Fibroblast of mammary gland (primary cell): ENCODE measurements at regions not wholly inside any gene's neighbourhood (a gene's known extent, or its start where the extent isn't known, plus 50 kb on each side); places are given as distances from the start of the nearest gene placed in this dataset.

Experiments used
- DNase-seq: peaks from one replicate; pipeline ENCODE4 v3.0.0-alpha.2; 2010; ENCODE audit warnings: low read depth
- H3K4me3 ChIP-seq: 2 replicates; pipeline ENCODE4 v1.5.1; 2011; ENCODE audit warnings: low read depth, mild to moderate bottlenecking, low read length, moderate library complexity; ENCODE audit not compliant: control insufficient read depth
- CTCF ChIP-seq: conservative IDR thresholded peaks from 2 replicates; pipeline ENCODE4 v1.5.1; 2011; ENCODE audit warnings: low read depth, low read length, inconsistent platforms; ENCODE audit not compliant: control insufficient read depth, insufficient read depth

- DNase-seq = no peak
- H3K4me3 ChIP-seq = no peak overlapping the region
- no peak for TF ChIP-seq CTCF
Measured at GRCh38 chr20:57838670-57839151, 128.9 kb upstream of the PMEPA1 start.

- TF ChIP-seq CTCF = no peak
- H3K4me3 ChIP-seq = no peak overlapping the region
- no peak for DNase-seq
Measured at GRCh38 chr20:57837208-57838035, 127.6 kb upstream of the PMEPA1 start.

- DNase-seq = no peak
- no peak for TF ChIP-seq CTCF
- no peak overlapping the region for H3K4me3 ChIP-seq
Measured at GRCh38 chr20:57835588-57836455, 126.0 kb upstream of the PMEPA1 start.

GRCh38 chr20:57835074-57835452 lies 125.2 kb upstream of the PMEPA1 start:
- no peak for DNase-seq
- no peak for TF ChIP-seq CTCF
- H3K4me3 ChIP-seq = no peak overlapping the region

GRCh38 chr20:57834306-57835073 lies 124.7 kb upstream of the PMEPA1 start:
- TF ChIP-seq CTCF = no peak
- DNase-seq = peak; percentile 13
- H3K4me3 ChIP-seq = no peak overlapping the region

GRCh38 chr20:57831993-57832585 lies 122.3 kb upstream of the PMEPA1 start:
- no peak for TF ChIP-seq CTCF
- H3K4me3 ChIP-seq = no peak overlapping the region
- no peak for DNase-seq
